ENCODE measurements at regions not wholly inside any gene's neighbourhood (a gene's known extent, or its start where the extent isn't known, plus 50 kb on each side); places are given as distances from the start of the nearest gene placed in this dataset.

- 84% methylated on average over 2 of the region's 2 CpGs for WGBS
- H3K27ac ChIP-seq (replicated peaks in 1 of 4) = no peak overlapping the region
- no peaks in the 10 kb centered on the region for H3K36me3 ChIP-seq
- no peaks in the 10 kb centered on the region for H3K4me1 ChIP-seq
- no peaks in the 10 kb centered on the region for H3K9me3 ChIP-seq
- H3K4me3 ChIP-seq = no peak overlapping the region
- DNase-seq (ENCODE audit: extremely low spot score) = no peak
- intact Hi-C loops (cut with DNase I) = loop anchor here (5.0 kb wide), 1 partner anchor 994 kb away; no protein-coding TSS in a partner anchor
- peak in 2 of 3 experiments; percentile 36 to 41 for TF ChIP-seq CTCF (IDR thresholded peaks at IDR 0.05)
- no peak for TF ChIP-seq POLR2A (IDR thresholded peaks at IDR 0.05; ENCODE audit: low read depth)
- H3K27me3 ChIP-seq = no peaks in the 10 kb centered on the region
Measured at GRCh38 chr6:128731249-128732165, 151.4 kb upstream of the LAMA2 start.

GRCh38 chr6:128727500-128727899 lies 155.4 kb upstream of the LAMA2 start:
- Histone ChIP-seq H3K27ac (replicated peaks in 1 of 4) (no peak overlapping the region), H3K27me3 (no peaks in the 10 kb centered on the region), H3K36me3 (no peaks in the 10 kb centered on the region), H3K4me1 (no peaks in the 10 kb centered on the region), H3K9me3 (no peaks in the 10 kb centered on the region), H3K4me3 (no peak overlapping the region)
- DNase-seq (ENCODE audit: extremely low spot score) = no peak
- 75% methylated on average over 2 of the region's 2 CpGs for WGBS
- intact Hi-C loops (cut with DNase I) = loop anchor here (5.0 to 10.0 kb wide), 2 partner anchors 525 to 647 kb away; no protein-coding TSS in a partner anchor
- TF ChIP-seq POLR2A (IDR thresholded peaks at IDR 0.05; ENCODE audit: low read depth) = no peak
- no peak for TF ChIP-seq CTCF (IDR thresholded peaks at IDR 0.05)
- TF ChIP-seq EP300 (IDR thresholded peaks at IDR 0.05) = no peak
- TF ChIP-seq POLR2AphosphoS5 (IDR thresholded peaks at IDR 0.05) = no peak

DNA sequence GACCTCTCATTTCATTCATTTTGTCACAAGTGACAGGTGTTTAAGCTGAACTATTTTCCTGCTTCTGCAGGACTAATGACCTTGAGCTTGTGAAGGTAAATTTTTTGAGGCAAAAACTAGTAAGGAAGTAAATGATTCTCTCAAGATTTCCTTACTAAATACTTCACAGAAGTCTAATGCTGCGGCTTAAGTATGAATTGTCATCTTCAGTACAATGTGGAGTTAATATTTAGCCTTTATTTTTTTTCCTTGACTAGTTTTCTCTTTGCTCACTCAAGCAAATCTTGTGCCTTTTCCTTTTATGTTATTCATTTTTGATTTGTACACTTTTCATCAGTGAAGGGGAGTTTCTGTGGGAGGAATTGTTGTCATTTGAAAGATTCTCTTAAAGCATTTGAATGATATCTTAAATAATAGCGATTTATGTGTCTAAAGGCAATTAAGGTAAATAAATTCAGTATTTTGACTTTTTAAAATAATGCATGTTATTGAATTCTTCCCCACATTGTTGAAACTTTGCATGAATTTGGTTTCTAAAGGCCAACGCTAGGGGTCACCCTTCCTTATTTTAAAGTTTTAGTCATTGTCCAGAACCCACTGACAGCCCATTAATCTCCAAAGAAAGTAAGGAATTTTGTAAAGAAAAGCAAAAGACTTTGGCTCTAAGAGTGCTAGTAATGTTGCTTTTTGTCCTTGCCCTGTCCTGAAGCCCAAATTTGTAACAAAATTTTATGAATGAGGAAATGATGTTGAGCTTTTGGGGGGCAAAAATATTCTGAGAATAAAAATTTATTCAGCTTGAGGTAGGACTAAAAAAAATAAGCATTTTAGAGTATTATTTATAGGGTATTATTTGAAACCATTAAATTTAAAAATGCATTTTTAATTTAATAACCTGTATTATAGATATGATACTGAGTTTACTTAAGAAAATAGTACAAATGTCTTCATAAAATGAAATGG lies 157.4 kb upstream of the LAMA2 start:
- no peaks in the 10 kb centered on the region for H3K4me1 ChIP-seq
- WGBS = 30% methylated on average over 3 of the region's 3 CpGs
- H3K36me3 ChIP-seq = no peaks in the 10 kb centered on the region
- no peaks in the 10 kb centered on the region for H3K9me3 ChIP-seq
- no peak for DNase-seq (ENCODE audit: extremely low spot score)
- H3K27ac ChIP-seq (replicated peaks in 1 of 4) = no peak overlapping the region
- H3K4me3 ChIP-seq = no peak overlapping the region
- TF ChIP-seq POLR2AphosphoS5 (IDR thresholded peaks at IDR 0.05) (no peak), CTCF (IDR thresholded peaks at IDR 0.05) (peak; percentile 26 to 62 (median 55))
- intact Hi-C loops (cut with DNase I) = loop anchor here (5.0 to 10.0 kb wide), 2 partner anchors 527 to 649 kb away; no protein-coding TSS in a partner anchor
- H3K27me3 ChIP-seq = no peaks in the 10 kb centered on the region

GRCh38 chr6:128724738-128725137 lies 158.2 kb upstream of the LAMA2 start:
- H3K9me3 ChIP-seq = no peaks in the 10 kb centered on the region
- DNase-seq (ENCODE audit: extremely low spot score) = no peak
- no peak overlapping the region for H3K27ac ChIP-seq (replicated peaks in 1 of 4)
- H3K27me3 ChIP-seq = no peaks in the 10 kb centered on the region
- no peak overlapping the region for H3K4me3 ChIP-seq
- intact Hi-C loops (cut with DNase I) = loop anchor here (5.0 to 10.0 kb wide), 2 partner anchors 528 to 650 kb away; no protein-coding TSS in a partner anchor
- WGBS = 75% methylated on average over 5 of the region's 5 CpGs
- TF ChIP-seq POLR2A (IDR thresholded peaks at IDR 0.05; ENCODE audit: low read depth) = no peak
- TF ChIP-seq POLR2AphosphoS5 (IDR thresholded peaks at IDR 0.05) = no peak
- no peak for TF ChIP-seq EP300 (IDR thresholded peaks at IDR 0.05)
- TF ChIP-seq CTCF (IDR thresholded peaks at IDR 0.05) = no peak
- no peaks in the 10 kb centered on the region for H3K4me1 ChIP-seq
- no peaks in the 10 kb centered on the region for H3K36me3 ChIP-seq

Data from esophagus muscularis mucosa (tissue), 4 donors.